Heart left ventricle (tissue), 16 donors: ENCODE measurements at regions not wholly inside any gene's neighbourhood (a gene's known extent, or its start where the extent isn't known, plus 50 kb on each side); places are given as distances from the start of the nearest gene placed in this dataset.

ENCODE experiments used
- ATAC-seq, 4 donors: fragments of 200-7000 bp; cut with Tn5 transposase; one replicate each; pipeline ENCODE4 v1.9.1; 2020 to 2022; ENCODE audit warnings: moderate library complexity in 4 of 4, mild to moderate bottlenecking in 3 of 4, moderate number of reproducible peaks in 1 of 4
- DNase-seq, 5 donors: peaks; one replicate each; pipeline ENCODE4 v3.0.0-alpha.2; 2020
- H3K27ac ChIP-seq, 12 donors: fragments of 200-600 bp; sonication (generic) in 4 of 12; one replicate each; pipeline versions ENCODE4 v1.5.0 to v1.8.0; 2016 to 2022; ENCODE audit warnings: mild to moderate bottlenecking in 2 of 12
- H3K27me3 ChIP-seq, 9 donors: fragments of 200-600 bp; sonication (generic) in 2 of 9; one replicate each; pipeline versions ENCODE4 v1.5.1 to v1.8.0; 2016 to 2022; ENCODE audit warnings: mild to moderate bottlenecking in 3 of 9
- H3K36me3 ChIP-seq, 9 donors: fragments of 200-600 bp; sonication (generic) in 2 of 9; one replicate each; pipeline versions ENCODE4 v1.5.0 to v1.8.0; 2018 to 2022; ENCODE audit warnings: mild to moderate bottlenecking in 2 of 9
- H3K4me1 ChIP-seq, 12 donors: fragments of 200-600 bp; sonication (generic) in 4 of 12; one replicate each; pipeline versions ENCODE4 v1.5.0 to v1.8.0; 2016 to 2022; ENCODE audit warnings: mild to moderate bottlenecking in 3 of 12
- H3K4me3 ChIP-seq, 12 donors: fragments of 200-600 bp; sonication (generic) in 4 of 12; one replicate each; pipeline versions ENCODE4 v1.5.0 to v1.8.0; 2017 to 2022; ENCODE audit warnings: mild to moderate bottlenecking in 9 of 12, moderate library complexity in 4 of 12
- H3K9me3 ChIP-seq, 12 donors: fragments of 200-600 bp; sonication (generic) in 4 of 12; one replicate each; pipeline versions ENCODE4 v1.5.0 to v1.8.0; 2016 to 2022; ENCODE audit warnings: mild to moderate bottlenecking in 1 of 12
- CTCF ChIP-seq, 12 donors: fragments of 200-600 bp; sonication (generic) in 4 of 12; IDR thresholded peaks; one replicate each; pipeline versions ENCODE4 v1.5.0 to v1.8.0; 2018 to 2022; ENCODE audit warnings: antibody characterized with exemption in 12 of 12, mild to moderate bottlenecking in 5 of 12
- POLR2A ChIP-seq, 2 donors: fragments of 450-650 bp; IDR thresholded peaks; one replicate each; pipeline ENCODE4 v1.6.1; 2017; ENCODE audit warnings: antibody characterized with exemption in 2 of 2, mild to moderate bottlenecking in 2 of 2, moderate library complexity in 2 of 2
- WGBS, 4 donors: extraction: QIAGEN DNeasy Blood & Tissue Kit in 2 of 4; methylation state at CpG; one replicate each; pipeline versions ENCODE4 v1.1.5 to v1.1.7; 2013 to 2018; 5-methylcytosine and 5-hydroxymethylcytosine counted together
- intact Hi-C, 10 donors: fragments of 100-400 bp; cut with DNase I; formaldehyde crosslinking; loops; one replicate each; pipeline versions ENCODE4 v1.11.1 to v1.14.2; 2022
- donor health status: ischemic (EF 13 %, LVEDD 7.1; RV severe dilation, severe dysfunction).
- donor health status: healthy with polysubstance abuse.
- donor health status: DM: no; HTN: yes; CAD: no.
- donor health status: DM: no; HTN: no; CAD: no.
- donor health status: ischemic (EF 25% LVEDD 6.9; RV normal size, moderate dysfunction).
- donor health status: ischemic (EF 25% LVEDD 5.7; RV mildly dilated, moderate dysfunction).
- donor health status: healthy.
- donor health status: DM: yes; HTN: yes; CAD: no.
- donor health status: ischemic (EF 35%, LVEDD 5.7; RV mildly dilated, moderate dysfunction).
- donor health status: nonischemic (EF 11% LVEDD 7.7; RV severe dilation, severe dysfunction).
- donor health status: DM: yes; HTN: yes; CAD: no.
- donor health status: PGD.
- donor health status: ischemic (EF 29% LVEDD 5.4; RV normal size, mild dysfunction).
- donor health status: nonischemic (EF 23%, LVEDD 6.1; RV moderate dilation, normal function).

GRCh38 chr11:95487938-95488337 is 256.9 kb upstream of the SESN3 start:
- ATAC-seq (no peak), DNase-seq (no peak)
- Histone ChIP-seq H3K9me3 (peaks cover 0 to 19% (median 0%) of the 10 kb centered on the region in 12 donors), H3K27ac (no peak overlapping the region), H3K4me1 (peaks cover 0 to 5% (median 0%) of the 10 kb centered on the region in 12 donors), H3K4me3 (no peak overlapping the region), H3K36me3 (no peaks in the 10 kb centered on the region), H3K27me3 (no peaks in the 10 kb centered on the region)
- intact Hi-C loops = no loop called here
- no peak for TF ChIP-seq POLR2A (IDR thresholded peaks at IDR 0.05)
- 42 to 49% (median 45%) methylated on average over 5 of the region's 5 CpGs for WGBS, 4 donors

- no peak overlapping the region for H3K4me3 ChIP-seq
- peaks cover 0 to 15% (median 0%) of the 10 kb centered on the region in 12 donors for H3K9me3 ChIP-seq
- no peaks in the 10 kb centered on the region for H3K36me3 ChIP-seq
- H3K4me1 ChIP-seq = peaks cover 0 to 5% (median 0%) of the 10 kb centered on the region in 12 donors
- H3K27ac ChIP-seq = no peak overlapping the region
- H3K27me3 ChIP-seq = no peaks in the 10 kb centered on the region
- no peak for DNase-seq
- no peak for ATAC-seq
- TF ChIP-seq POLR2A (IDR thresholded peaks at IDR 0.05) = no peak
- TF ChIP-seq CTCF (IDR thresholded peaks at IDR 0.05) = no peak
- WGBS, 4 donors = 48 to 63% (median 61%) methylated on average over 2 of the region's 2 CpGs
- intact Hi-C loops = no loop called here
These were observed 256.4 kb upstream of the SESN3 start for GRCh38 chr11:95487391-95487790.

- Histone ChIP-seq H3K36me3 (no peaks in the 10 kb centered on the region), H3K4me1 (peaks cover 0 to 5% (median 0%) of the 10 kb centered on the region in 12 donors), H3K27me3 (no peaks in the 10 kb centered on the region), H3K27ac (no peak overlapping the region), H3K4me3 (no peak overlapping the region), H3K9me3 (peaks cover 0 to 15% (median 0%) of the 10 kb centered on the region in 12 donors)
- WGBS, 4 donors = 88 to 93% (median 92%) methylated on average over 9 of the region's 9 CpGs
- ATAC-seq (no peak), DNase-seq (no peak)
- TF ChIP-seq CTCF (IDR thresholded peaks at IDR 0.05) (no peak), POLR2A (IDR thresholded peaks at IDR 0.05) (no peak)
- intact Hi-C loops = no loop called here
These were observed 256.0 kb upstream of the SESN3 start for GRCh38 chr11:95486979-95487378.

GRCh38 chr11:95486466-95486865 is 255.5 kb upstream of the SESN3 start:
- Histone ChIP-seq H3K27ac (no peak overlapping the region), H3K4me3 (no peak overlapping the region), H3K4me1 (peaks cover 0 to 5% (median 0%) of the 10 kb centered on the region in 12 donors), H3K36me3 (no peaks in the 10 kb centered on the region), H3K9me3 (peaks cover 0 to 15% (median 0%) of the 10 kb centered on the region in 12 donors), H3K27me3 (no peaks in the 10 kb centered on the region)
- TF ChIP-seq POLR2A (IDR thresholded peaks at IDR 0.05) (no peak), CTCF (IDR thresholded peaks at IDR 0.05) (no peak)
- no peak for ATAC-seq
- intact Hi-C loops = no loop called here
- 69 to 83% (median 77%) methylated on average over 2 of the region's 2 CpGs for WGBS, 4 donors
- no peak for DNase-seq
